ENCODE measurements at regions not wholly inside any gene's neighbourhood (a gene's known extent, or its start where the extent isn't known, plus 50 kb on each side); places are given as distances from the start of the nearest gene placed in this dataset.

- Histone ChIP-seq H3K4me3 (ENCODE audit: control insufficient read depth in 2 of 3, extremely low read depth in 1 of 3, insufficient read depth in 2 of 3, low read depth in 1 of 3, low read length in 3 of 3) (no peak overlapping the region), H2AFZ (ENCODE audit: control insufficient read depth, low read length) (no peak overlapping the region), H3K27me3 (ENCODE audit: control insufficient read depth, extremely low read depth, insufficient read depth, low read length) (no peaks in the 10 kb centered on the region), H3K27ac (ENCODE audit: control insufficient read depth, insufficient read depth, low read length) (no peak overlapping the region), H3K4me2 (ENCODE audit: control insufficient read depth, extremely low read depth, insufficient read depth, low read depth, low read length) (no peak overlapping the region), H3K9me3 (ENCODE audit: control insufficient read depth, low read depth, low read length) (no peaks in the 10 kb centered on the region), H4K20me1 (ENCODE audit: control insufficient read depth, extremely low read depth, insufficient read depth, low read length) (no peaks in the 10 kb centered on the region), H3K36me3 (ENCODE audit: control insufficient read depth in 2 of 2, extremely low read depth in 1 of 2, insufficient read depth in 2 of 2, low read length in 2 of 2) (no peaks in the 10 kb centered on the region), H3K4me1 (ENCODE audit: control insufficient read depth, extremely low read depth, insufficient read depth, low read length) (no peaks in the 10 kb centered on the region), H3K9me1 (ENCODE audit: control insufficient read depth, extremely low read depth, insufficient read depth, low read length) (no peaks in the 10 kb centered on the region), H3K79me2 (ENCODE audit: control insufficient read depth, insufficient read depth, low read length) (no peaks in the 10 kb centered on the region), H3K9ac (ENCODE audit: control insufficient read depth, extremely low read depth, insufficient read depth, low read length) (no peak overlapping the region)
- no peak for FAIRE-seq
- no peak for TF ChIP-seq EZH2 (IDR thresholded peaks at IDR 0.05; ENCODE audit: low read length)
- TF ChIP-seq, protein P1, sequence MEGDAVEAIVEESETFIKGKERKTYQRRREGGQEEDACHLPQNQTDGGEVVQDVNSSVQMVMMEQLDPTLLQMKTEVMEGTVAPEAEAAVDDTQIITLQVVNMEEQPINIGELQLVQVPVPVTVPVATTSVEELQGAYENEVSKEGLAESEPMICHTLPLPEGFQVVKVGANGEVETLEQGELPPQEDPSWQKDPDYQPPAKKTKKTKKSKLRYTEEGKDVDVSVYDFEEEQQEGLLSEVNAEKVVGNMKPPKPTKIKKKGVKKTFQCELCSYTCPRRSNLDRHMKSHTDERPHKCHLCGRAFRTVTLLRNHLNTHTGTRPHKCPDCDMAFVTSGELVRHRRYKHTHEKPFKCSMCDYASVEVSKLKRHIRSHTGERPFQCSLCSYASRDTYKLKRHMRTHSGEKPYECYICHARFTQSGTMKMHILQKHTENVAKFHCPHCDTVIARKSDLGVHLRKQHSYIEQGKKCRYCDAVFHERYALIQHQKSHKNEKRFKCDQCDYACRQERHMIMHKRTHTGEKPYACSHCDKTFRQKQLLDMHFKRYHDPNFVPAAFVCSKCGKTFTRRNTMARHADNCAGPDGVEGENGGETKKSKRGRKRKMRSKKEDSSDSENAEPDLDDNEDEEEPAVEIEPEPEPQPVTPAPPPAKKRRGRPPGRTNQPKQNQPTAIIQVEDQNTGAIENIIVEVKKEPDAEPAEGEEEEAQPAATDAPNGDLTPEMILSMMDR (optimal IDR thresholded peaks at IDR 0.05 in 1 of 3, IDR thresholded peaks at IDR 0.05 in 1 of 3, conservative IDR thresholded peaks at IDR 0.05 in 1 of 3; ENCODE audit: extremely low read depth in 1 of 3, insufficient read depth in 2 of 3, low read length in 3 of 3), result no peak
- dilution Hi-C loops (cut with MboI; ENCODE audit: extremely low pct_ligation_motif_present, low sequenced_read_pairs), result no loop called here
- no peak for DNase-seq (ENCODE audit: low read depth, low spot score)
These were observed 59.3 kb upstream of the SPTBN1 start for GRCh38 chr2:54396798-54397197.

DNA sequence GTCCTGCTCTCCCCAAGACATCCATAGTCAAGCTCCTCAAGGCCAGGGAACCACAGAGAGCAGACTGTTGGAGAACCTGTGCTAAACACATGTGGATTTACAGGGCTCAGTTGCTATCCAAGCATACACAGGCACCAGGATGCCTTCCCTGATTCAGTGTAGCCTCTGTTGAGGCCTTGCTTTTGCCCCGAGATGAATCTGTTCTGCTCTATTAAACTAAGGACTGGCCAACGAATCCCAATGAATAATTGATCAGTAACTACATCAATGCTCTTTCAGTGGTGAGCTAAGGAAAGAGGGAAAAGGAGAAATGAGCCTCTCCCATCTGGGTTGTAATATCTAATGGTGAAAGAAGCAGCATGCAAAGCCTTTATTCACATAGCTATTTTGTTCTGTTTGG, 58.7 kb upstream of the SPTBN1 start:
- H3K4me2 ChIP-seq (ENCODE audit: control insufficient read depth, extremely low read depth, insufficient read depth, low read depth, low read length), result no peak overlapping the region
- no peak overlapping the region for H3K9ac ChIP-seq (ENCODE audit: control insufficient read depth, extremely low read depth, insufficient read depth, low read length)
- H3K36me3 ChIP-seq (ENCODE audit: control insufficient read depth in 2 of 2, extremely low read depth in 1 of 2, insufficient read depth in 2 of 2, low read length in 2 of 2), result no peaks in the 10 kb centered on the region
- no peaks in the 10 kb centered on the region for H3K4me1 ChIP-seq (ENCODE audit: control insufficient read depth, extremely low read depth, insufficient read depth, low read length)
- no peaks in the 10 kb centered on the region for H3K79me2 ChIP-seq (ENCODE audit: control insufficient read depth, insufficient read depth, low read length)
- no peak overlapping the region for H2AFZ ChIP-seq (ENCODE audit: control insufficient read depth, low read length)
- FAIRE-seq, result no peak
- TF ChIP-seq, protein P1 (optimal IDR thresholded peaks at IDR 0.05 in 1 of 3, IDR thresholded peaks at IDR 0.05 in 1 of 3, conservative IDR thresholded peaks at IDR 0.05 in 1 of 3; ENCODE audit: extremely low read depth in 1 of 3, insufficient read depth in 2 of 3, low read length in 3 of 3), result no peak
- no peak for TF ChIP-seq EZH2 (IDR thresholded peaks at IDR 0.05; ENCODE audit: low read length)
- no peak overlapping the region for H3K4me3 ChIP-seq (ENCODE audit: control insufficient read depth in 2 of 3, extremely low read depth in 1 of 3, insufficient read depth in 2 of 3, low read depth in 1 of 3, low read length in 3 of 3)
- no peaks in the 10 kb centered on the region for H3K9me1 ChIP-seq (ENCODE audit: control insufficient read depth, extremely low read depth, insufficient read depth, low read length)
- DNase-seq (ENCODE audit: low read depth, low spot score), result no peak
- no peaks in the 10 kb centered on the region for H4K20me1 ChIP-seq (ENCODE audit: control insufficient read depth, extremely low read depth, insufficient read depth, low read length)
- dilution Hi-C loops (cut with MboI; ENCODE audit: extremely low pct_ligation_motif_present, low sequenced_read_pairs), result no loop called here
- no peaks in the 10 kb centered on the region for H3K9me3 ChIP-seq (ENCODE audit: control insufficient read depth, low read depth, low read length)
- no peaks in the 10 kb centered on the region for H3K27me3 ChIP-seq (ENCODE audit: control insufficient read depth, extremely low read depth, insufficient read depth, low read length)
- H3K27ac ChIP-seq (ENCODE audit: control insufficient read depth, insufficient read depth, low read length), result no peak overlapping the region

All from keratinocyte (primary cell).